HepG2 (cell line): ENCODE measurements at regions not wholly inside any gene's neighbourhood (a gene's known extent, or its start where the extent isn't known, plus 50 kb on each side); places are given as distances from the start of the nearest gene placed in this dataset.

Source experiments
- ATAC-seq: fragments of 200-7000 bp; cut with Tn5 transposase; 3 replicates; pipeline ENCODE4 v1.9.1; 2020; ENCODE audit warnings: mild to moderate bottlenecking, moderate library complexity
- BruUV-seq: library from RNA; stranded (reverse); fragments of 400-500 nt; replicated peaks from 2 replicates; lab custom pipeline; 2021; lab: Mats Ljungman, UMichigan
- CTCF ChIA-PET: fragments of 300-600 bp; formaldehyde crosslinking; extraction: SDS; loops from one replicate; lab custom pipeline; 2021; ENCODE audit warnings: low total read pairs, inconsistent platforms, low intra/inter-chr PET ratio; lab: Yijun Ruan, JAX
- POLR2A ChIA-PET: fragments of 350-600 bp; sonication (Branson Sonifier 250); formaldehyde crosslinking; loops from one replicate; lab custom pipeline; 2020; ENCODE audit warnings: antibody characterized with exemption, inconsistent platforms; lab: Yijun Ruan, JAX
- DNase-seq: peaks from one replicate; pipeline ENCODE4 v3.0.0-alpha.2; 2015; ENCODE audit warnings: low spot score
- FAIRE-seq: peaks from 3 replicates; lab custom pipeline; 2011; peaks lifted over from hg19 to GRCh38; lab: Jason Lieb, UNC
- H2AFZ ChIP-seq: one replicate; pipeline ENCODE4 v1.6.1; 2011; ENCODE audit warnings: low read length, inconsistent platforms
- H3K27ac ChIP-seq: fragments of 300-600 bp; 3 replicates; pipeline ENCODE4 v1.8.0; 2011; ENCODE audit warnings: mixed run types, mild to moderate bottlenecking, mixed read lengths, low read length, inconsistent platforms; ENCODE audit not compliant: insufficient read depth; ENCODE audit errors: extremely low read length
- H3K27me3 ChIP-seq, 2 experiments: fragments of 200-600 bp in 1 of 2; 2 replicates in 1 of 2; 3 replicates in 1 of 2; pipeline versions ENCODE4 v1.6.0 to v1.8.0; 2011; ENCODE audit warnings: low read length in 2 of 2, mild to moderate bottlenecking in 2 of 2, moderate library complexity in 2 of 2, inconsistent platforms in 1 of 2; ENCODE audit not compliant: insufficient read depth in 2 of 2, control insufficient read depth in 1 of 2
- H3K36me3 ChIP-seq, 2 experiments: fragments of 200-600 bp in 1 of 2; replicated peaks in 1 of 2; 2 replicates in 1 of 2; 3 replicates in 1 of 2; pipeline versions ENCODE4 v1.5.1 to v1.8.0; 2011; ENCODE audit warnings: low read length in 2 of 2, inconsistent platforms in 1 of 2; ENCODE audit not compliant: insufficient read depth in 2 of 2, control insufficient read depth in 1 of 2
- H3K4me1 ChIP-seq: 2 replicates; pipeline ENCODE4 v1.5.1; 2012; ENCODE audit warnings: low read length, inconsistent platforms; ENCODE audit not compliant: insufficient read depth
- H3K4me2 ChIP-seq: 2 replicates; pipeline ENCODE4 v1.6.0; 2011; ENCODE audit warnings: low read depth, low read length, inconsistent platforms
- H3K4me3 ChIP-seq, 3 experiments: fragments of 200-600 bp in 1 of 3; sonication (generic), shearing (Covaris generic) in 1 of 3; replicated peaks in 1 of 3; 2 replicates each; pipeline ENCODE4 v1.5.1; 2011 to 2016; ENCODE audit warnings: low read length in 3 of 3, inconsistent platforms in 2 of 3, low read depth in 2 of 3, mild to moderate bottlenecking in 2 of 3, control low read depth in 1 of 3, mixed read lengths in 1 of 3; ENCODE audit not compliant: insufficient read depth in 1 of 3
- H3K79me2 ChIP-seq: one replicate; pipeline ENCODE4 v1.6.1; 2011; ENCODE audit warnings: low read length, inconsistent platforms; ENCODE audit not compliant: insufficient read depth
- H3K9ac ChIP-seq: 2 replicates; pipeline ENCODE4 v1.6.0; 2011; ENCODE audit warnings: mild to moderate bottlenecking, low read depth, low read length, inconsistent platforms; ENCODE audit not compliant: insufficient read depth
- H3K9me3 ChIP-seq: 2 replicates; pipeline ENCODE4 v1.5.1; 2012; ENCODE audit warnings: mild to moderate bottlenecking, low read length
- H4K20me1 ChIP-seq: 2 replicates; pipeline ENCODE4 v1.6.0; 2011; ENCODE audit warnings: inconsistent platforms, mild to moderate bottlenecking, low read length, moderate library complexity; ENCODE audit not compliant: insufficient read depth
- ADNP ChIP-seq: sonication (generic); formaldehyde crosslinking; IDR thresholded peaks from 2 replicates; pipeline ENCODE4 v1.4.0; 2020; ENCODE audit warnings: missing genetic modification reagents
- ARID2 ChIP-seq: sonication (generic); formaldehyde crosslinking; IDR thresholded peaks from 2 replicates; pipeline ENCODE4 v1.8.1; 2022; ENCODE audit warnings: mild to moderate bottlenecking, missing genetic modification reagents, borderline replicate concordance
- ARNT2 ChIP-seq: sonication (generic); formaldehyde crosslinking; IDR thresholded peaks from 2 replicates; pipeline ENCODE4 v1.8.0; 2022; ENCODE audit warnings: mild to moderate bottlenecking, low read depth, missing genetic modification reagents, moderate library complexity
- CREM ChIP-seq, 2 experiments: sonication (generic) in 1 of 2; formaldehyde crosslinking in 1 of 2; IDR thresholded peaks; 2 replicates each; pipeline versions ENCODE4 v1.4.0 to v1.6.1; 2016 to 2020; ENCODE audit warnings: antibody characterized with exemption in 1 of 2, mild to moderate bottlenecking in 1 of 2, missing genetic modification reagents in 1 of 2
- ELF3 ChIP-seq: IDR thresholded peaks from 2 replicates; pipeline ENCODE4 v1.6.1; 2016; ENCODE audit warnings: missing genetic modification reagents, missing compliant biosample characterization
- GZF1 ChIP-seq: sonication (generic); formaldehyde crosslinking; IDR thresholded peaks from 2 replicates; pipeline ENCODE4 v1.5.1; 2020; ENCODE audit warnings: mild to moderate bottlenecking, missing genetic modification reagents
- HMG20B ChIP-seq: conservative IDR thresholded peaks from 2 replicates; pipeline ENCODE4 v1.6.1; 2016; ENCODE audit warnings: missing genetic modification reagents, missing compliant biosample characterization
- KDM1A ChIP-seq: IDR thresholded peaks from 2 replicates; pipeline ENCODE4 v1.6.1; 2016; ENCODE audit warnings: missing compliant biosample characterization
- NCOA1 ChIP-seq: sonication (generic); formaldehyde crosslinking; IDR thresholded peaks from 2 replicates; pipeline ENCODE4 v1.9.0; 2021; ENCODE audit warnings: missing genetic modification reagents
- NPAS2 ChIP-seq: sonication (generic); formaldehyde crosslinking; IDR thresholded peaks from 2 replicates; pipeline ENCODE4 v1.8.0; 2022; ENCODE audit warnings: mild to moderate bottlenecking, missing genetic modification reagents, borderline replicate concordance
- ONECUT2 ChIP-seq: sonication (generic); formaldehyde crosslinking; IDR thresholded peaks from 2 replicates; pipeline ENCODE4 v1.4.0; 2020; ENCODE audit warnings: missing genetic modification reagents
- PHF20 ChIP-seq: sonication (generic); formaldehyde crosslinking; IDR thresholded peaks from 2 replicates; pipeline ENCODE4 v1.5.0; 2020; ENCODE audit warnings: mild to moderate bottlenecking, missing genetic modification reagents
- POLR2A ChIP-seq, 2 experiments: IDR thresholded peaks; 2 replicates each; pipeline ENCODE4 v1.6.1; 2011; ENCODE audit warnings: low read depth in 2 of 2, low read length in 2 of 2, mild to moderate bottlenecking in 1 of 2, moderate library complexity in 1 of 2; ENCODE audit not compliant: insufficient read depth in 1 of 2
- SP5 ChIP-seq: IDR thresholded peaks from 2 replicates; pipeline ENCODE4 v1.6.1; 2016; ENCODE audit warnings: low read depth, borderline replicate concordance
- TOE1 ChIP-seq: sonication (generic); formaldehyde crosslinking; IDR thresholded peaks from 2 replicates; pipeline ENCODE4 v1.4.0; 2020; ENCODE audit warnings: mild to moderate bottlenecking, missing genetic modification reagents
- ZKSCAN8 ChIP-seq: IDR thresholded peaks from 2 replicates; pipeline ENCODE4 v1.6.1; 2016; ENCODE audit warnings: borderline replicate concordance, missing genetic modification reagents, missing compliant biosample characterization
- ZNF20 ChIP-seq: sonication (generic); formaldehyde crosslinking; IDR thresholded peaks from 2 replicates; pipeline ENCODE4 v1.4.0; 2020; ENCODE audit warnings: mild to moderate bottlenecking, moderate library complexity, missing genetic modification reagents
- ZNF292 ChIP-seq: sonication (generic); formaldehyde crosslinking; IDR thresholded peaks from 2 replicates; pipeline ENCODE4 v1.8.1; 2022; ENCODE audit warnings: mild to moderate bottlenecking, low read depth, missing genetic modification reagents, borderline replicate concordance
- ZNF296 ChIP-seq: sonication (generic); formaldehyde crosslinking; conservative IDR thresholded peaks from 2 replicates; pipeline ENCODE4 v1.5.0; 2020; ENCODE audit warnings: mild to moderate bottlenecking, missing genetic modification reagents
- ZNF33B ChIP-seq: sonication (generic); formaldehyde crosslinking; IDR thresholded peaks from 2 replicates; pipeline ENCODE4 v1.5.1; 2020; ENCODE audit warnings: mild to moderate bottlenecking, missing genetic modification reagents
- ZNF780A ChIP-seq: sonication (generic); formaldehyde crosslinking; IDR thresholded peaks from 2 replicates; pipeline ENCODE4 v1.8.0; 2022; ENCODE audit warnings: mild to moderate bottlenecking, missing genetic modification reagents, moderate library complexity
- WGBS: methylation state at CpG from one replicate; pipeline ENCODE4 v1.1.6; 2017; ENCODE audit warnings: low lambda C conversion rate; 5-methylcytosine and 5-hydroxymethylcytosine counted together
- in situ Hi-C: cut with HindIII; loops from 2 replicates; pipeline ENCODE4 v1.10.0; 2017; ENCODE audit warnings: low pct_unique_long_range_greater_than_20kb; ENCODE audit not compliant: extremely low pct_ligation_motif_present
- intact Hi-C: fragments of 100-400 bp; cut with micrococcal nuclease; formaldehyde crosslinking; loops from one replicate; pipeline ENCODE4 v1.10.0; 2022; ENCODE audit not compliant: unreplicated experiment
- TF ChIP-seq, protein P1 (sequence below): IDR thresholded peaks from 2 replicates; pipeline ENCODE4 v1.6.1; 2016; ENCODE audit warnings: low read depth, control low read depth
- TF ChIP-seq, protein P2 (sequence below): sonication (generic); formaldehyde crosslinking; IDR thresholded peaks from 2 replicates; pipeline ENCODE4 v1.4.0; 2020; ENCODE audit warnings: missing genetic modification reagents

GRCh38 chr11:43576803-43577521, 103.6 kb upstream of the HSD17B12 start:
- Histone ChIP-seq H3K79me2 (no peaks in the 10 kb centered on the region), H3K4me2 (peak overlapping the region; percentile 5; the same call in 1 of the 2 replicates), H2AFZ (no peak overlapping the region), H3K4me1 (no peaks in the 10 kb centered on the region), H3K36me3 (no peaks in the 10 kb centered on the region), H3K9me3 (no peaks in the 10 kb centered on the region), H3K4me3 (no peak overlapping the region), H3K9ac (no peak overlapping the region), H4K20me1 (peaks cover 4% of the 10 kb centered on the region; the same call in 1 of the 2 replicates), H3K27me3 (peaks cover 11 to 81% of the 10 kb centered on the region in 2 experiments), H3K27ac (no peak overlapping the region)
- 6% methylated on average over 35 of the region's 35 CpGs for WGBS
- no TSS peak for BruUV-seq
- in situ Hi-C loops = no loop called here
- intact Hi-C loops = loop anchor here (2.0 to 5.0 kb wide), 3 partner anchors 105 to 275 kb away; partner anchors contain the start of gene HSD17B12
- DNase-seq (peak; percentile 32), FAIRE-seq (no peak), ATAC-seq (peak; percentile 16; the same call in 1 of the 3 replicates)
- POLR2A ChIA-PET = no interaction called here
- CTCF ChIA-PET = no interaction called here
- TF ChIP-seq ONECUT2 = peak; percentile 39; the same call in 1 of the 2 replicates
- TF ChIP-seq, protein P1, sequence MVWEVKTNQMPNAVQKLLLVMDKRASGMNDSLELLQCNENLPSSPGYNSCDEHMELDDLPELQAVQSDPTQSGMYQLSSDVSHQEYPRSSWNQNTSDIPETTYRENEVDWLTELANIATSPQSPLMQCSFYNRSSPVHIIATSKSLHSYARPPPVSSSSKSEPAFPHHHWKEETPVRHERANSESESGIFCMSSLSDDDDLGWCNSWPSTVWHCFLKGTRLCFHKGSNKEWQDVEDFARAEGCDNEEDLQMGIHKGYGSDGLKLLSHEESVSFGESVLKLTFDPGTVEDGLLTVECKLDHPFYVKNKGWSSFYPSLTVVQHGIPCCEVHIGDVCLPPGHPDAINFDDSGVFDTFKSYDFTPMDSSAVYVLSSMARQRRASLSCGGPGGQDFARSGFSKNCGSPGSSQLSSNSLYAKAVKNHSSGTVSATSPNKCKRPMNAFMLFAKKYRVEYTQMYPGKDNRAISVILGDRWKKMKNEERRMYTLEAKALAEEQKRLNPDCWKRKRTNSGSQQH (CRISPR knock-in tag) = 0 out of 2 replicates have a peak, but pooled peaks have one; percentile 46
- no peak for TF ChIP-seq CREM (IDR thresholded peaks at IDR 0.05)
- no peak for TF ChIP-seq CREM (CRISPR knock-in tag; IDR thresholded peaks at IDR 0.05)
- no peak for TF ChIP-seq ZNF296
- TF ChIP-seq, protein P2, sequence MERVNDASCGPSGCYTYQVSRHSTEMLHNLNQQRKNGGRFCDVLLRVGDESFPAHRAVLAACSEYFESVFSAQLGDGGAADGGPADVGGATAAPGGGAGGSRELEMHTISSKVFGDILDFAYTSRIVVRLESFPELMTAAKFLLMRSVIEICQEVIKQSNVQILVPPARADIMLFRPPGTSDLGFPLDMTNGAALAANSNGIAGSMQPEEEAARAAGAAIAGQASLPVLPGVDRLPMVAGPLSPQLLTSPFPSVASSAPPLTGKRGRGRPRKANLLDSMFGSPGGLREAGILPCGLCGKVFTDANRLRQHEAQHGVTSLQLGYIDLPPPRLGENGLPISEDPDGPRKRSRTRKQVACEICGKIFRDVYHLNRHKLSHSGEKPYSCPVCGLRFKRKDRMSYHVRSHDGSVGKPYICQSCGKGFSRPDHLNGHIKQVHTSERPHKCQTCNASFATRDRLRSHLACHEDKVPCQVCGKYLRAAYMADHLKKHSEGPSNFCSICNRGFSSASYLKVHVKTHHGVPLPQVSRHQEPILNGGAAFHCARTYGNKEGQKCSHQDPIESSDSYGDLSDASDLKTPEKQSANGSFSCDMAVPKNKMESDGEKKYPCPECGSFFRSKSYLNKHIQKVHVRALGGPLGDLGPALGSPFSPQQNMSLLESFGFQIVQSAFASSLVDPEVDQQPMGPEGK = peak; percentile 46; the same call in 1 of the 2 replicates
- no peak for TF ChIP-seq ARNT2
- TF ChIP-seq ARID2 (CRISPR knock-in tag) = no peak
- TF ChIP-seq TOE1 (CRISPR knock-in tag) = no peak
- TF ChIP-seq ZNF20 (CRISPR knock-in tag) = no peak
- TF ChIP-seq ELF3 (CRISPR knock-in tag) = peak; percentile 60; the same call in 1 of the 2 replicates
- TF ChIP-seq ZNF33B (CRISPR knock-in tag) = 0 out of 2 replicates have a peak, but pooled peaks have one; percentile 42
- TF ChIP-seq KDM1A (CRISPR knock-in tag) = no peak
- TF ChIP-seq NPAS2 = no peak
- no peak for TF ChIP-seq POLR2A (IDR thresholded peaks at IDR 0.05; ENCODE audit: insufficient read depth in 1 of 2, low read depth in 2 of 2, low read length in 2 of 2)
- no peak for TF ChIP-seq GZF1 (CRISPR knock-in tag)
- no peak for TF ChIP-seq ZNF780A (CRISPR knock-in tag)
- TF ChIP-seq PHF20 (CRISPR knock-in tag) = no peak
- peak; percentile 50; the same call in 1 of the 2 replicates for TF ChIP-seq HMG20B (CRISPR knock-in tag)
- peak; percentile 49; the same call in 1 of the 2 replicates for TF ChIP-seq SP5 (CRISPR knock-in tag)
- no peak for TF ChIP-seq ZNF292 (CRISPR knock-in tag)
- TF ChIP-seq NCOA1 (CRISPR knock-in tag) = no peak
- no peak for TF ChIP-seq ZKSCAN8 (CRISPR knock-in tag)
- no peak for TF ChIP-seq ADNP (CRISPR knock-in tag)
